Large intestine (tissue), 3 donors: ENCODE measurements at regions not wholly inside any gene's neighbourhood (a gene's known extent, or its start where the extent isn't known, plus 50 kb on each side); places are given as distances from the start of the nearest gene placed in this dataset.

ENCODE experiments used
- DNase-seq, 2 donors: peaks; one replicate each; pipeline versions ENCODE4 v3.0.0 to v3.0.0-alpha.2; 2013
- H3K27ac ChIP-seq: one replicate; pipeline ENCODE4 v1.5.1; 2013; ENCODE audit warnings: low read length
- H3K27me3 ChIP-seq: 2 replicates; pipeline ENCODE4 v1.6.1; 2013; ENCODE audit warnings: low read length; ENCODE audit not compliant: control insufficient read depth, insufficient read depth
- H3K36me3 ChIP-seq: 2 replicates; pipeline ENCODE4 v1.6.1; 2013; ENCODE audit warnings: low read length; ENCODE audit not compliant: control insufficient read depth, insufficient read depth
- H3K4me1 ChIP-seq: one replicate; pipeline ENCODE4 v1.6.1; 2013; ENCODE audit warnings: low read length; ENCODE audit not compliant: control insufficient read depth, insufficient read depth
- H3K4me3 ChIP-seq: one replicate; pipeline ENCODE4 v1.5.1; 2013; ENCODE audit warnings: low read length
- H3K9me3 ChIP-seq: one replicate; pipeline ENCODE4 v1.6.1; 2013; ENCODE audit warnings: mild to moderate bottlenecking, low read depth, low read length, moderate library complexity; ENCODE audit not compliant: control insufficient read depth
- WGBS: methylation state at CpG from one replicate; pipeline ENCODE4 v1.1.5; 2013; ENCODE audit warnings: low lambda C conversion rate; ENCODE audit not compliant: insufficient coverage; 5-methylcytosine and 5-hydroxymethylcytosine counted together

- H3K4me1 ChIP-seq, result peaks cover 5% of the 10 kb centered on the region
- no peak overlapping the region for H3K4me3 ChIP-seq
- no peak for DNase-seq
- peaks cover 30% of the 10 kb centered on the region for H3K27me3 ChIP-seq
- H3K9me3 ChIP-seq, result no peaks in the 10 kb centered on the region
- WGBS, result no CpG with 5 or more reads among the region's 4 CpGs
- H3K27ac ChIP-seq, result no peak overlapping the region
- H3K36me3 ChIP-seq, result no peaks in the 10 kb centered on the region
Measured at GRCh38 chr2:120917886-120918285, 182.2 kb downstream of the GLI2 start.

DNA sequence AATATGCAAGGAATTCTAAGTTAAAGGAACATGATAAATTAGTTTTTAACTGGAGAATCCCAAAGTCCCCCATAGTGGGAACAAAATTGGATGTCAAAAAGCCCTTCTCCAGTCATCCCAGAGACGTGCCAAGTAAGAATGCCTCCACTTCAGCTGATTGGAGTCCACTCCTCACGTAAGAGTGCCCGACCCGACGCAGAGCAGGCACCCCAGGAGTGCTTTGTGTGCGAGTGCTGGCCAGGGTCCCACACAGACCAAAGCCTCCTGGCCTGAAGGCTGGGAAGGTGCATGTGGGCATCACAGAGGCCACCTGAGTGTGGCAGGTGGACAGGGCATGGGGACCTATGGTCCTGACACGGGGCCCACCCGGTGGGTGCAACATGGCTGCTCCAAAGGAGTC lies 183.5 kb downstream of the GLI2 start:
- H3K27ac ChIP-seq, result no peak overlapping the region
- peaks cover 5% of the 10 kb centered on the region for H3K4me1 ChIP-seq
- no CpG with 5 or more reads among the region's 8 CpGs for WGBS
- H3K27me3 ChIP-seq, result peaks cover 27% of the 10 kb centered on the region
- no peaks in the 10 kb centered on the region for H3K9me3 ChIP-seq
- H3K36me3 ChIP-seq, result no peaks in the 10 kb centered on the region
- no peak overlapping the region for H3K4me3 ChIP-seq
- no peak for DNase-seq

DNA sequence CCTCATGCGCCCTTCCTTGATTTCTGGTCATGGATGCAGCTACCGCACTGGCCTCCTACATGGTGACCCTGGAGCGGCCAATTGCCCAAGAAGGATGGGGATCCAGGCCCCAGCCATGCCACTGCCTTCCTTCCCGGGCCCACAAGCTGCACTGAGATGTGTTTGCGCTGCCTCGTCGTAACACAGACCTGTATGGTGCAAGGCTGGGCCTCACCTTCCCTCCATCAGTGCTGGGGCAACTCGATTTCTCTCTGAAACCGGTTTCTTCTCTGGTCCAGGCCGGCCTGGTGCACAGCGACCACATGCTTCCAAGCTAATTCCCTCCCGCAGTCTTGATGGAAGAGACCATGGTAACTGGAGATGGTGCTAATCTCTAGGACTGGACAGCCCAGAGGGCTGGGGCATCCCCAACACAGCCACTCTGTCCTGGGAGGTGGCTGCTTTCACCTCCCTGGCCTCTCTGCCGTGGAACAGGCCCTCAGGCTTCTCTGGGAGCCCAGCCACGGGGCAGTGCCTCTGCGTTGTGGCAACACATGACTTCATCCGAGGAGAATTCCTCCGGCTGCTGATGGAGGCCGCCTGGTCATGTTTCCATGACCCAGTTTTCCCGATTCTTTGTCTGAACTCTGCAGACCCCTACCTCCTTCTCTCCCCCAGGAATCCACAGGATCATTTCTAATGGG lies 184.2 kb downstream of the GLI2 start:
- peaks cover 5% of the 10 kb centered on the region for H3K4me1 ChIP-seq
- H3K36me3 ChIP-seq, result no peaks in the 10 kb centered on the region
- DNase-seq, result no peak
- H3K27me3 ChIP-seq, result peaks cover 22% of the 10 kb centered on the region
- no peak overlapping the region for H3K4me3 ChIP-seq
- no peaks in the 10 kb centered on the region for H3K9me3 ChIP-seq
- no CpG with 5 or more reads among the region's 19 CpGs for WGBS
- no peak overlapping the region for H3K27ac ChIP-seq

DNA sequence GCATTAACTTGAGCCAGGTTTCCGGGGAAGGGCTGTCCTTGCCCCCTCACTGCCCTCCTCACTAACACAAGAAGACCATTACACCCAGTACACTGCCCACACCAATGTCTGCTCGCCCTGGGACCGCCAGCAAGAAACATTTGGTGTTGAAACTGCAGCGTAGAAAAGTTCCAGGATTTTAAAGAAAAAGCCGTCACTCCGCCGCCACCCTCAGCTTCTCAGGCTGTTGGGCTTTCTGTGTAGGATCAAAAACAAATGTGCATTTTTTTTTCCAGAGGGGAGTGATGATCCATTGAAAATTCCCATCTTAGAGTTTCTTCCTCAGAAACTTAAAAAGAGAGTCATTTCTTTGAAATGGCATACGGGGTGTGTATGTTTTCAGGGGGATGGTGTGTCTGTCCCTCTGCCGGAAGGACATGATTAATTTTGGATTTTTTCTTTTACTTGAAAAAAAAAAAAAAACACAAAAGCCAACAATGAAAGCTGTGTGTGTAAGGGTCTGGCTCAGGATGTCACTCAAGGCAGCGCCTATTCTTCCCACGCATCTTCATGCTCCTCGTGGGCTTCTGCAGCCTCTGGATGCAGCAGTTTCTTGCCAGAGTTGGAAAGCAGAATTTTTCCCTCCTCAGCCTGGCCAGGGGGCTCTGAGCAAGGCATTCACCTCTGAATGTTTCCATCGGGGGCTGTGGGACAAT lies 184.9 kb downstream of the GLI2 start:
- Histone ChIP-seq H3K4me1 (peaks cover under 1% of the 10 kb centered on the region), H3K4me3 (no peak overlapping the region), H3K36me3 (no peaks in the 10 kb centered on the region), H3K27ac (no peak overlapping the region), H3K9me3 (no peaks in the 10 kb centered on the region), H3K27me3 (peaks cover 22% of the 10 kb centered on the region)
- no peak for DNase-seq
- 100% methylated on average over 2 of the region's 13 CpGs for WGBS

- H3K36me3 ChIP-seq, result no peaks in the 10 kb centered on the region
- H3K27me3 ChIP-seq, result peaks cover 18% of the 10 kb centered on the region
- H3K4me1 ChIP-seq, result no peaks in the 10 kb centered on the region
- no peak overlapping the region for H3K27ac ChIP-seq
- no CpG with 5 or more reads among the region's 3 CpGs for WGBS
- no peak overlapping the region for H3K4me3 ChIP-seq
- no peak for DNase-seq
- H3K9me3 ChIP-seq, result no peaks in the 10 kb centered on the region
Measured at GRCh38 chr2:120921457-120921856, 185.8 kb downstream of the GLI2 start.

DNA sequence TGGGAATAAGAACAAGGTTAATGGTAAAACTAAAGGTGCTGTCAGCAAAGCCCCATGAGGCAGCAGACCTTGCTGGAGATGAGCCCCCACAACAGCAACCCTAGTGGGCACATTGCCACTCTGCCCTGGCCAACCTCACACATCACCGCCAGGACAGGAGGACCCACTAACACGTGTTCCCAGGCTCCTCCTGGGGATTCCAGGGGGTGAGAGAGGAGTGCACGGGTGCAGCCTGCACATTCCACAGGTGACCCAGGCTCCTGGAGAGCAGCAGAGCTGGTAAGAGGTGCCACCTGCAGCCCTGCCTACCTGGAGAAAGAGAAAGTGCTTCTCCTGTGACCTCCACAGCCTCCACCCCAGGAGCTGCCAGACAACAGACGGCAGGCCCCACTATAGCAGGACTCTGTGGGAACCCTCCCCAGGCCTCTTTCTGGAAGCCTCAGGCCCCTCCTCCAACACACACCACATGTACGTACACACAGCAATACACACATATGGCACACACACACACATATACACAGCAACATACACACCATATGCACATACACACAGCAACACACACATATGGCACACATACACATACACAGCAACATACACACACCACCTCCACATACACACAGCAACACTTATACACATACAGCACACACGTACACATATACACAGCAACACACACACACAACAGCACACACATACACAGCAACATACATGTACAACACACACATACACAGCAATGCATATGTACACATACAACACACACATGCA lies 187.1 kb downstream of the GLI2 start:
- peaks cover 9% of the 10 kb centered on the region for H3K27me3 ChIP-seq
- H3K4me3 ChIP-seq, result no peak overlapping the region
- no peaks in the 10 kb centered on the region for H3K4me1 ChIP-seq
- no peaks in the 10 kb centered on the region for H3K9me3 ChIP-seq
- no peak for DNase-seq
- H3K27ac ChIP-seq, result no peak overlapping the region
- no peaks in the 10 kb centered on the region for H3K36me3 ChIP-seq
- no CpG with 5 or more reads among the region's 6 CpGs for WGBS

DNA sequence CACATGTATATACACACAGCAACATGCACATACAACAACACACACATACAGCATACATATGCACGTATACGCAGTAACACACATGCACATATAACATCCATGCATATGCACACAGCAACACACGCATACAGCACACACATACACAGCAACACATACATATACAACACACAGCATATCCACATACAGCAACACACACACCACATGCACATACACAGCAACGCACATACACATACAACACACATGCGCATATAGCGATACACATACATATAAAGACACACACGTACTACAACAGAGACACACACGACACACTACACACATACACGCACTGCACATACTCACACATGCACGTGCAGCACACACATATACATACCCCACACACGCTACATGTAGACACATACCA lies 187.8 kb downstream of the GLI2 start:
- Histone ChIP-seq H3K4me3 (no peak overlapping the region), H3K27ac (no peak overlapping the region), H3K27me3 (peaks cover 14% of the 10 kb centered on the region), H3K36me3 (no peaks in the 10 kb centered on the region), H3K4me1 (no peaks in the 10 kb centered on the region), H3K9me3 (no peaks in the 10 kb centered on the region)
- WGBS, result no CpG with 5 or more reads among the region's 11 CpGs
- DNase-seq, result no peak

- H3K27ac ChIP-seq, result no peak overlapping the region
- no peaks in the 10 kb centered on the region for H3K4me1 ChIP-seq
- peaks cover 16% of the 10 kb centered on the region for H3K27me3 ChIP-seq
- no peak for DNase-seq
- peaks cover 2% of the 10 kb centered on the region for H3K36me3 ChIP-seq
- H3K9me3 ChIP-seq, result no peaks in the 10 kb centered on the region
- no CpG with 5 or more reads among the region's 5 CpGs for WGBS
- H3K4me3 ChIP-seq, result no peak overlapping the region
Measured at GRCh38 chr2:120924924-120925323, 189.3 kb downstream of the GLI2 start.

- Histone ChIP-seq H3K36me3 (peaks cover 3% of the 10 kb centered on the region), H3K4me3 (no peak overlapping the region), H3K27me3 (peaks cover 26% of the 10 kb centered on the region), H3K27ac (no peak overlapping the region), H3K9me3 (peaks cover 2% of the 10 kb centered on the region), H3K4me1 (no peaks in the 10 kb centered on the region)
- WGBS, result no CpG with 5 or more reads among the region's 28 CpGs
- no peak for DNase-seq
Measured at GRCh38 chr2:120926463-120927264, 191.0 kb downstream of the GLI2 start.

DNA sequence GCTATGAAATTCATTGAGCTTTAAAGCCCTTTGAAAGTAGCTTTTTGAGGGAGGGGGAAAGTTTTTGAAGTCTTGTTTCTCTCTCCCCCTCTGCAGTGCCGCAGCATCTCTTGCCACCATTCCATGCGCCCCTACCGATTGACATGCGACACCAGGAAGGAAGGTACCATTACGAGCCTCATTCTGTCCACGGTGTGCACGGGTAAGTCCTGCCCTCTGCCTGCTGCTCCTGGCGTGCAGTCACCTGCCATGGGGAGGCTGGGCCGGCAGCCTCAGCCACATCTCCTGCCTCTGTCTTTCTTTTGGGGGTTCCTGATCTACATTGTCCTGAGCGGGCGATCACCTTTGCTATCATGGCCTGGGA lies 191.6 kb downstream of the GLI2 start:
- peaks cover 31% of the 10 kb centered on the region for H3K27me3 ChIP-seq
- no peak for DNase-seq
- no peak overlapping the region for H3K27ac ChIP-seq
- no peak overlapping the region for H3K4me3 ChIP-seq
- H3K4me1 ChIP-seq, result no peaks in the 10 kb centered on the region
- peaks cover 2% of the 10 kb centered on the region for H3K9me3 ChIP-seq
- peaks cover 3% of the 10 kb centered on the region for H3K36me3 ChIP-seq
- WGBS, result no CpG with 5 or more reads among the region's 11 CpGs
